ENCODE measurements at regions not wholly inside any gene's neighbourhood (a gene's known extent, or its start where the extent isn't known, plus 50 kb on each side); places are given as distances from the start of the nearest gene placed in this dataset.

- Mint-ChIP-seq H3K4me3 (no peak overlapping the region), H3K27ac (no peak overlapping the region), H3K27me3 (no peaks in the 10 kb centered on the region), H3K36me3 (ENCODE audit: low read depth) (no peaks in the 10 kb centered on the region), H3K4me1 (ENCODE audit: low read depth) (no peaks in the 10 kb centered on the region), H3K9me3 (no peaks in the 10 kb centered on the region)
- no peak for TF ChIP-seq CTCF (IDR thresholded peaks at IDR 0.05)
- ChIA-PET CTCF (no interaction called here), POLR2A (no interaction called here)
- H3K27ac ChIP-seq (ENCODE audit: low read depth in 1 of 2, low read length in 2 of 2), result no peak overlapping the region
- DNase-seq, result no peak
- no peaks in the 10 kb centered on the region for H3K36me3 ChIP-seq (ENCODE audit: insufficient read depth, low read length)
- no peak overlapping the region for H3K4me3 ChIP-seq (ENCODE audit: low read length)
- intact Hi-C loops (cut with DNase I, micrococcal nuclease), result no loop called here
- no peaks in the 10 kb centered on the region for H3K27me3 ChIP-seq (ENCODE audit: control insufficient read depth in 1 of 2, insufficient read depth in 2 of 2, low read length in 2 of 2)
- no peaks in the 10 kb centered on the region for H3K9me3 ChIP-seq (ENCODE audit: control insufficient read depth in 1 of 2, insufficient read depth in 1 of 2, low read length in 2 of 2)
- ATAC-seq (ENCODE audit: poor library complexity), result no peak
- no peaks in the 10 kb centered on the region for H3K4me1 ChIP-seq (ENCODE audit: insufficient read depth, low read length)
Observed at GRCh38 chr15:66647358-66647757, 54.7 kb upstream of the SMAD6 start.

GRCh38 chr15:66648588-66648987, 53.4 kb upstream of the SMAD6 start:
- intact Hi-C loops (cut with DNase I, micrococcal nuclease), result no loop called here
- H3K4me1 ChIP-seq (ENCODE audit: insufficient read depth, low read length), result no peaks in the 10 kb centered on the region
- H3K27me3 ChIP-seq (ENCODE audit: control insufficient read depth in 1 of 2, insufficient read depth in 2 of 2, low read length in 2 of 2), result no peaks in the 10 kb centered on the region
- Mint-ChIP-seq H3K9me3 (no peaks in the 10 kb centered on the region), H3K27me3 (no peaks in the 10 kb centered on the region), H3K27ac (no peak overlapping the region), H3K4me3 (no peak overlapping the region), H3K36me3 (ENCODE audit: low read depth) (no peaks in the 10 kb centered on the region), H3K4me1 (ENCODE audit: low read depth) (no peaks in the 10 kb centered on the region)
- DNase-seq (no peak), ATAC-seq (ENCODE audit: poor library complexity) (no peak)
- no peaks in the 10 kb centered on the region for H3K36me3 ChIP-seq (ENCODE audit: insufficient read depth, low read length)
- no peak overlapping the region for H3K27ac ChIP-seq (ENCODE audit: low read depth in 1 of 2, low read length in 2 of 2)
- CTCF ChIA-PET, result no interaction called here
- no peak overlapping the region for H3K4me3 ChIP-seq (ENCODE audit: low read length)
- POLR2A ChIA-PET, result interaction anchor here (1.0 kb wide), 1 partner anchor 16 kb away, joined by 3 read pairs; no protein-coding TSS in a partner anchor
- no peak for TF ChIP-seq CTCF (IDR thresholded peaks at IDR 0.05)
- no peaks in the 10 kb centered on the region for H3K9me3 ChIP-seq (ENCODE audit: control insufficient read depth in 1 of 2, insufficient read depth in 1 of 2, low read length in 2 of 2)

- Mint-ChIP-seq H3K27ac (no peak overlapping the region), H3K9me3 (no peaks in the 10 kb centered on the region), H3K27me3 (no peaks in the 10 kb centered on the region), H3K36me3 (ENCODE audit: low read depth) (no peaks in the 10 kb centered on the region), H3K4me1 (ENCODE audit: low read depth) (no peaks in the 10 kb centered on the region), H3K4me3 (no peak overlapping the region)
- CTCF ChIA-PET, result no interaction called here
- TF ChIP-seq CTCF (IDR thresholded peaks at IDR 0.05), result no peak
- H3K36me3 ChIP-seq (ENCODE audit: insufficient read depth, low read length), result no peaks in the 10 kb centered on the region
- H3K4me1 ChIP-seq (ENCODE audit: insufficient read depth, low read length), result no peaks in the 10 kb centered on the region
- DNase-seq (no peak), ATAC-seq (ENCODE audit: poor library complexity) (no peak)
- H3K9me3 ChIP-seq (ENCODE audit: control insufficient read depth in 1 of 2, insufficient read depth in 1 of 2, low read length in 2 of 2), result no peaks in the 10 kb centered on the region
- POLR2A ChIA-PET, result interaction anchor here (1.0 kb wide), 1 partner anchor 16 kb away, joined by 3 read pairs; no protein-coding TSS in a partner anchor
- intact Hi-C loops (cut with DNase I, micrococcal nuclease), result no loop called here
- no peak overlapping the region for H3K4me3 ChIP-seq (ENCODE audit: low read length)
- H3K27me3 ChIP-seq (ENCODE audit: control insufficient read depth in 1 of 2, insufficient read depth in 2 of 2, low read length in 2 of 2), result no peaks in the 10 kb centered on the region
- no peak overlapping the region for H3K27ac ChIP-seq (ENCODE audit: low read depth in 1 of 2, low read length in 2 of 2)
Observed at GRCh38 chr15:66649235-66649984, 52.6 kb upstream of the SMAD6 start.
